ENCODE measurements at regions not wholly inside any gene's neighbourhood (a gene's known extent, or its start where the extent isn't known, plus 50 kb on each side); places are given as distances from the start of the nearest gene placed in this dataset.

- no peak overlapping the region for H3K4me3 ChIP-seq (ENCODE audit: low read depth, low read length)
- H3K36me3 ChIP-seq (ENCODE audit: control insufficient read depth, insufficient read depth, low read length): no peaks in the 10 kb centered on the region
- DNase-seq (ENCODE audit: low read depth): no peak
- no peaks in the 10 kb centered on the region for H3K27me3 ChIP-seq (ENCODE audit: control insufficient read depth, insufficient read depth, low read length)
- TF ChIP-seq CTCF (IDR thresholded peaks at IDR 0.05; ENCODE audit: insufficient read depth, low read length, poor library complexity, severe bottlenecking): no peak
Observed at GRCh38 chr13:53847502-53847901, 818.9 kb downstream of the OLFM4 start.

- Histone ChIP-seq H3K27me3 (ENCODE audit: control insufficient read depth, insufficient read depth, low read length) (no peaks in the 10 kb centered on the region), H3K36me3 (ENCODE audit: control insufficient read depth, insufficient read depth, low read length) (no peaks in the 10 kb centered on the region), H3K4me3 (ENCODE audit: low read depth, low read length) (no peak overlapping the region)
- no peak for TF ChIP-seq CTCF (IDR thresholded peaks at IDR 0.05; ENCODE audit: insufficient read depth, low read length, poor library complexity, severe bottlenecking)
- no peak for DNase-seq (ENCODE audit: low read depth)
Observed at GRCh38 chr13:53848366-53848961, 819.9 kb downstream of the OLFM4 start.

- Histone ChIP-seq H3K27me3 (ENCODE audit: control insufficient read depth, insufficient read depth, low read length) (no peaks in the 10 kb centered on the region), H3K36me3 (ENCODE audit: control insufficient read depth, insufficient read depth, low read length) (no peaks in the 10 kb centered on the region), H3K4me3 (ENCODE audit: low read depth, low read length) (no peak overlapping the region)
- no peak for DNase-seq (ENCODE audit: low read depth)
- TF ChIP-seq CTCF (IDR thresholded peaks at IDR 0.05; ENCODE audit: insufficient read depth, low read length, poor library complexity, severe bottlenecking): no peak
Observed at GRCh38 chr13:53854321-53854720, 825.7 kb downstream of the OLFM4 start.

- no peak overlapping the region for H3K4me3 ChIP-seq (ENCODE audit: low read depth, low read length)
- DNase-seq (ENCODE audit: low read depth): no peak
- H3K36me3 ChIP-seq (ENCODE audit: control insufficient read depth, insufficient read depth, low read length): no peaks in the 10 kb centered on the region
- TF ChIP-seq CTCF (IDR thresholded peaks at IDR 0.05; ENCODE audit: insufficient read depth, low read length, poor library complexity, severe bottlenecking): no peak
- H3K27me3 ChIP-seq (ENCODE audit: control insufficient read depth, insufficient read depth, low read length): no peaks in the 10 kb centered on the region
Observed at GRCh38 chr13:53856573-53857195, 828.1 kb downstream of the OLFM4 start.

- Histone ChIP-seq H3K27me3 (ENCODE audit: control insufficient read depth, insufficient read depth, low read length) (no peaks in the 10 kb centered on the region), H3K4me3 (ENCODE audit: low read depth, low read length) (no peak overlapping the region), H3K36me3 (ENCODE audit: control insufficient read depth, insufficient read depth, low read length) (no peaks in the 10 kb centered on the region)
- no peak for DNase-seq (ENCODE audit: low read depth)
- TF ChIP-seq CTCF (IDR thresholded peaks at IDR 0.05; ENCODE audit: insufficient read depth, low read length, poor library complexity, severe bottlenecking): no peak
Observed at GRCh38 chr13:53863520-53863919, 834.9 kb downstream of the OLFM4 start.

- no peaks in the 10 kb centered on the region for H3K27me3 ChIP-seq (ENCODE audit: control insufficient read depth, insufficient read depth, low read length)
Observed at GRCh38 chr13:53873558-53873957, 844.9 kb downstream of the OLFM4 start.

More at GRCh38 chr13:53873558-53873957, 844.9 kb downstream of the OLFM4 start:
- Histone ChIP-seq H3K4me3 (ENCODE audit: low read depth, low read length) (no peak overlapping the region), H3K36me3 (ENCODE audit: control insufficient read depth, insufficient read depth, low read length) (no peaks in the 10 kb centered on the region)
- no peak for TF ChIP-seq CTCF (IDR thresholded peaks at IDR 0.05; ENCODE audit: insufficient read depth, low read length, poor library complexity, severe bottlenecking)
- no peak for DNase-seq (ENCODE audit: low read depth)
